ENCODE measurements at regions not wholly inside any gene's neighbourhood (a gene's known extent, or its start where the extent isn't known, plus 50 kb on each side); places are given as distances from the start of the nearest gene placed in this dataset.
A peak's percentile ranks its signal among the peaks of the same experiment; 100 is the strongest.
"Not testable (repeated sequence)": the region's sequence is repeated elsewhere in the genome, so short reads cannot be mapped to it uniquely, and the experiment has no call there.

DNA sequence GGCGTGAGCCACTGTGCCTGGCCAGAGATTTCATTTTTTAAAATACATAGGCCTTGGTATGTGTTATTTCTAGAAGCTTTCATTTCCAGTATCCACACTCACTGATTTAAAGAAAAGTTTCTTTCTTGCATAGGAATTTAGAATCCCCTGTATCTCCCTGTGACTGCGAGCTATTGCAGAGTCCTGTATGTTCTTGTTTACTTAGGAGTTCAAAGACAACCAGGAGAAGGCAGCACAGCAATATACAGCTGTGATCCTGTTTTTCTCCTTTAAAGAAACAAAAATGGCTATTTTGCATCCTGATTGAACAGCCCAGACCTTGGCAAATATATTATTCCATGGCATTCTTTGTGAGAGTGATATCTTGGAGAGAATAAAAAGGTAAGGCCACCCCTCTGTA lies 185.0 kb upstream of the COX10 start:
- H3K27ac ChIP-seq: no peak overlapping the region
- no peaks in the 10 kb centered on the region for H3K27me3 ChIP-seq
- no peak for DNase-seq
- H3K36me3 ChIP-seq: no peaks in the 10 kb centered on the region
- H3K4me1 ChIP-seq: no peaks in the 10 kb centered on the region
- H3K4me3 ChIP-seq: no peak overlapping the region
- no peaks in the 10 kb centered on the region for H3K9me3 ChIP-seq (replicated peaks)

DNA sequence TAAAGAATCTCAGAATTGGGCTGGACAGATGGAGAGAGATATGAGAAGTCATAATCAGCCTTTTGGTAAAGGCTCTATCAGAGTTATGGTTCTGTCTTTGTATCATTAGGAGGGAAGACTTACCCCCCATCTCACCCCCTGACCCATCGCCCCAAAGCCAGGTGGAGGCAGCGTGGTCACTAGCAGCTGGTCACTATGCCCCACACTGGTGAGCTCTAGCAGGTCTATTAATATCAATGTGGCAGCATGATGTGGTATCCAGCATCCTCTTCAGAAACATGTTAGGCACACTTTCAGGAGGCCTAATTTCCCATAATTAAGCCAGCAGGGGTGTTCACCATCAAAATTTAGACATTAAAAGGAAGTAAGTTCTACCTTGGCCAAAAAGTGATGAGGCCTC lies 183.8 kb upstream of the COX10 start:
- Histone ChIP-seq H3K36me3 (no peaks in the 10 kb centered on the region), H3K4me1 (no peaks in the 10 kb centered on the region), H3K27ac (no peak overlapping the region), H3K27me3 (no peaks in the 10 kb centered on the region), H3K4me3 (no peak overlapping the region), H3K9me3 (replicated peaks) (no peaks in the 10 kb centered on the region)
- DNase-seq: no peak

DNA sequence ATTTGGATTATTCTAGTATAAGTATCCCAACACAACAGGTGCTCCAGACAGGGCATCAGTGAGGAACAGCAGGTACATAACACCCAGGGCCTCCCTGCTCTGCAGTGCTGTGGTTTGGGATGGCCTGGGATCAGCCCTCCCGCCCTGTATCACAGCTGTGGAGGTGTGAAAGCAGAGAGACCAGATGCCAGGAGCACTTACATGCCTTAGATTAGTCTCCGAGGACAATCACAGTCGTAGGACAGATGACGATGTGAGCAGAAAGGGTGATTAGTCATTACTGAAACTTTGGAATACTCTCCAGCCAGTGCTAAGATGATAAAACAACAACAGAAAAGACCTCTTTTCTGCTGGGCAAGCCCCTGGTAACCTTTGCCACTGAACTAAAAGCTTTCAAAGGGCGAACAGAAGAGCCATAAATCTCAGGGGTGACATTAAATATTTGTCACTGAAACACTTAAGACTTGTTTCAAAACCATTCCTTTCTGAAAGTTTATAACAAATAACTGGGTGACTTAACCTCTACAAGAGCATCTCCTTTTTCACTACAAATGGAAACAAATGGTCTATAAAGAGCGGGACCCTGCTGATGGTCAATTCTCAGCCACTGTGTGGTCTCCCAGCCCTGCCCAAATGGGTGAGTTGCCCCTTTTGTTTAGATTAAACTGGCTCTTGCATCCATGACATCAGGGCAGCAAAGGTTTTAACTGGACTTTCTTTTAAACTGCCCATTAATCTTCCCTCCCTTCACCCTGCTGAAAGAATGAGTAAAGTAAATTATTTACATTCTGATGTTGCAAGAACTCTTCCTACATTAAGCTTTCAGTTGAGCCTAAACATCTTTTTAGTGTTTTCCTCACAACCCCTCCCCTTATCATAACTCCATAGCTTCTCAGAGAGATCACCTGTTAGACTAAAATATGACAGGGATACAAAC lies 183.1 kb upstream of the COX10 start:
- H3K9me3 ChIP-seq (replicated peaks): no peaks in the 10 kb centered on the region
- peak in 1 of 2 experiments; percentile 33 for DNase-seq
- no peaks in the 10 kb centered on the region for H3K36me3 ChIP-seq
- no peak overlapping the region for H3K4me3 ChIP-seq
- no peak overlapping the region for H3K27ac ChIP-seq
- H3K27me3 ChIP-seq: no peaks in the 10 kb centered on the region
- no peaks in the 10 kb centered on the region for H3K4me1 ChIP-seq

DNA sequence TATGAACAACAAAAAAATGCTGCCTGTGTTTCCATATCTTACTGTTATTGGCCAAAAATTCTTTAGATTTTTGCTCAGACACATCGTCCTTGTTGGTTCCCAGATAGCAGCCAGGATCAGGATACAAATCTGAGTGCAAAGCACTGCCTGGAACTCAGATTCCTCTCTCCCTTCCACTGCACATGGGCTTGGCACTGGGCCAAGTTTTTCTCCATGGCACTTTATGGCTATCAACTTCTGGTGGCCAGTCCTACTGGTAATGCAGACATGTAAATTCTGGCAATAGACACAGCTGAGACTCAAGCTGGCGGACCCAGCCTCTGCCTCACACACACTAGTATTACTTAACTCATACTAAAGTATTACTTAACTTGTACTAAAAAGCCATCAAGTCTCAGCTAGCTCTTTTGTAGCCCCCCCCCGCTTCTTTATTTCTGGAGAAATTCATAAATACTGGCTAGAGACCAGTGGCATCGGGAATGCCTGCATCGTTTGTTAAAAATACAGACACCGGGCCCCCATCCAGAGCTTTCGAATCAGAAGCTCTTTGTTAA lies 181.2 kb upstream of the COX10 start:
- peak; percentile 81 to 93 for DNase-seq
- Histone ChIP-seq H3K27me3 (no peaks in the 10 kb centered on the region), H3K36me3 (no peaks in the 10 kb centered on the region), H3K4me1 (no peaks in the 10 kb centered on the region), H3K4me3 (no peak overlapping the region), H3K27ac (no peak overlapping the region), H3K9me3 (replicated peaks) (no peaks in the 10 kb centered on the region)

DNA sequence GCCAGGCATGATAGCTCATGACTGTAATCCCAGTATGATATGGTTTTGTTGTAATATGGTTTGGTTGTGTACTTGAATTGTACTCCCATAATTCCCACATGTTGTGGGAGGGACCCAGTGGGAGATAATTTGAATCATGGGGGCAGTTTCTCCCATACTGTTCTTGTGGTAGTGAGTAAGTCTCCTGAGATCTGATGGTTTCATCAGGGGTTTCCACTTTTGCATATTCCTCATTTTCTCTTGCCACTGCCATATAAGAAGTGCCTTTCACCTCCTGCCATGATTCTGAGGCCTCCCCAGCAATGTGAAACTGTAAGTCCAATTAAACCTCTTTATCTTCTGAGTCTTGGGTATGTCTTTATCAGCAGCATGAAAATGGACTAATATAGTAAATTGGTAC lies 160.3 kb upstream of the COX10 start:
- H3K36me3 ChIP-seq; H3K9me3 ChIP-seq (replicated peaks); H3K27ac ChIP-seq; DNase-seq; H3K4me3 ChIP-seq; H3K27me3 ChIP-seq; H3K4me1 ChIP-seq: not testable (repeated sequence)

DNA sequence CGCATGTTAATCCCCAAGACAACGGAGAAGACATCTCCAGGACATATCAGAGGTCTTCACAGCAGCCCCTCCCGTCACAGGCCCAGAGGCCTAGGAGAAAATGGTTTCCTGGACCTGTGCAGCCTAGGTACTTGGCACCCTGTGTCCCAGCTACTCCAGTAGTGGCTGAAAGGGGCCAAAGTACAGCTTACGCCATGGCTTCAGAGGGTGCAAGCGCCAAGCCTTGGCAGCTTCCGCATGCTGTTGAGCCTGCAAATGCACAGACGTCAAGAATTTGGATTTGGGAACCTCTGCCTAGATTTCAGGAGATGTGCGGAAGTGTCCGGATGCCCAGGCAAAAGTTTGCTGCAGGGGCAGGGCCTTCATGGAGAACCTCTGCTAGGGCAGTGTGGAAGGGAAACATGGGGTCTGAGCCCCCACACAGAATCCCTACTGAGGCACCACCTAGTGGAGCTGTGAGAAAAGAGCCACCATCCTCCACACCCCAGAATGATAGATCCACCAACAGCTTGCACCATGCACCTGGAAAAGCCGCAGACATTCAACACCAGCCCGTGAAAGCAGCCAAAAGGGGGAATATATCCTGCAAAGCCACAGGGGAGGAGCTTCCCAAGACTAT lies 159.3 kb upstream of the COX10 start:
- no peak for DNase-seq
- no peak overlapping the region for H3K27ac ChIP-seq

DNA sequence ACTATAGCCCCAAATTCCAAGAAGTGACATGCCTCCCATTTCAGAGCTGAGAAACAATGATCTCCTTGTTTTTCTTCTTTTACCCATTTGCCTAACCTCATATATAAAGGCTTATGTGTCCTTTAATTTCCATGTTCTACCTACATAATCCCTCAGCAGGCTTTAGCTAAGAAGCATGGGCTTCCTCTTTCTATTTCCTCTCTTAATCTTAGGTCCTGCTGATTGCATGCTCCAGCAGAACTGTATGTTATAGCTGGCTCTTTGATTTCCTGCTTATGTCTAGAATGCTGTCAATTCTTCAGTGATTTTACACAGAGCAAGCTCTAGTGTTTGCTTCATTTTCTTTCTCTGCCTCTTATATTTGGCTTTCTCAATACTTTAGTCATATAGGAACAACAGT lies 151.7 kb upstream of the COX10 start:
- H3K27ac ChIP-seq: no peak overlapping the region
- no peak overlapping the region for H3K4me3 ChIP-seq
- DNase-seq: peak in 1 of 2 experiments; percentile 44
- peaks cover 15% of the 10 kb centered on the region for H3K4me1 ChIP-seq
- H3K9me3 ChIP-seq (replicated peaks): no peaks in the 10 kb centered on the region
- H3K27me3 ChIP-seq: no peaks in the 10 kb centered on the region
- H3K36me3 ChIP-seq: no peaks in the 10 kb centered on the region

More for the DNA sequence above, 159.3 kb upstream of the COX10 start:
- Histone ChIP-seq H3K27me3 (no peaks in the 10 kb centered on the region), H3K4me1 (no peaks in the 10 kb centered on the region), H3K4me3 (no peak overlapping the region), H3K9me3 (replicated peaks) (no peaks in the 10 kb centered on the region), H3K36me3 (no peaks in the 10 kb centered on the region)

DNA sequence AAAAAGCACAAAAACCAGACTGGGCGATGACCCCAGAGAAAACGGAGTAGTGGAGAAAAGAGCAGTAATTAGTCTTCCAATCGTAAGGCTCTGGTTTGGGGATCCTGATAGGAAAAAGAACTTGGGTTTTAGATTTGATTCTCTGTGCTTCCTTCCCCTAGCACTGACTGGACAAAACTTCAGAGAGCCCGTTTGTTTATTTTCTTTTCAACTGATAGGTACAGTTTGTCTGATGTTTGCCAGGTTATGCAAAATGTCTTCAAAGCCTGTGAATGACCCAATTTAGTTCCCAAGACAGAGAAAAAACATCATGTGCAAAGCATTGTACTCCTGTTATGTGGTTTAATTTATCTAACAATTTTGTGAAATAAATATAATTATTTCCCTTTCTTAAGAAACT lies 151.1 kb upstream of the COX10 start:
- H3K27me3 ChIP-seq: no peaks in the 10 kb centered on the region

DNA sequence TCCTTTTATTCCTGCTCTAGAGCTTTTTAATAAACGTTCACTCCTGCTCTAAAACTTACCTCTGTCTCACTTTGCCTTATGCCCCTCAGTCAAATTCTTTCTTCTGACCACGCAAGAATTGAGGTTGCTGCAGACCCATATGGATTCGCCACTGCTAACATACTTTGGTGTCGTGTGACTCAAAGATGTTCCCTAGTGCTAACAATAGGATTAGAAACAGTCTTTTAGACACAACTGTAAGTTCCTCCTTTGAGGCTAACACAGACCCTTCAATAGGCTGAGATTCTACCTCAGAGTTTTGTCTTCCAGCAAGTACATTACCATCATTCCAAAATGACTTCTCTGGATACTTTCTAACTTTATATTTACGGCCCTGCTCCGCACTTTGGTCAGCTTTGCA lies 149.5 kb upstream of the COX10 start:
- Histone ChIP-seq H3K27ac (no peak overlapping the region), H3K36me3 (no peaks in the 10 kb centered on the region), H3K9me3 (replicated peaks) (no peaks in the 10 kb centered on the region), H3K4me1 (peaks cover 15% of the 10 kb centered on the region), H3K4me3 (no peak overlapping the region), H3K27me3 (no peaks in the 10 kb centered on the region)
- peak in 1 of 2 experiments; percentile 70 for DNase-seq

More for the DNA sequence above, 151.1 kb upstream of the COX10 start:
- H3K36me3 ChIP-seq: no peaks in the 10 kb centered on the region
- DNase-seq: no peak
- no peak overlapping the region for H3K4me3 ChIP-seq
- no peaks in the 10 kb centered on the region for H3K9me3 ChIP-seq (replicated peaks)
- peaks cover 15% of the 10 kb centered on the region for H3K4me1 ChIP-seq
- H3K27ac ChIP-seq: no peak overlapping the region

DNA sequence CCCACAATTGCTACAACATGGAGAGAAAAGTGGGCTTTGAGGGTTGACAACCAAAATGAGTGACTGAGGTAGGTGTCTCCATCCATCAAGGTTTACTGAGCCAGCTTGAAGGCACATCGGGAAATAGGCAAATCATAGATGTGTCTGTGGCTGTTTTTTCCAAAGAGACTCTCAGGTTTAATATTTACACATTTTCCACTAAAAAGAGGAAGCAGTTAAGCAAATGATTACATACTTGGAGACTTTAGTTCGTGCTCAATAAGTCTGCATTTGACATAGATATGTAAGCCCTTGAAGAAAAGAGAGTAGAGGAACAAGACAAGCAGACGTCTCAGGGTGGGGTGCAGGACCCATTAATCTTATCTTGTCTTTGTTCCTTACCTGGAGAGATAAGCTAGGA lies 148.9 kb upstream of the COX10 start:
- no peak for DNase-seq
- Histone ChIP-seq H3K27me3 (no peaks in the 10 kb centered on the region), H3K36me3 (no peaks in the 10 kb centered on the region), H3K27ac (no peak overlapping the region), H3K4me3 (no peak overlapping the region), H3K4me1 (peaks cover 15% of the 10 kb centered on the region), H3K9me3 (replicated peaks) (no peaks in the 10 kb centered on the region)

DNA sequence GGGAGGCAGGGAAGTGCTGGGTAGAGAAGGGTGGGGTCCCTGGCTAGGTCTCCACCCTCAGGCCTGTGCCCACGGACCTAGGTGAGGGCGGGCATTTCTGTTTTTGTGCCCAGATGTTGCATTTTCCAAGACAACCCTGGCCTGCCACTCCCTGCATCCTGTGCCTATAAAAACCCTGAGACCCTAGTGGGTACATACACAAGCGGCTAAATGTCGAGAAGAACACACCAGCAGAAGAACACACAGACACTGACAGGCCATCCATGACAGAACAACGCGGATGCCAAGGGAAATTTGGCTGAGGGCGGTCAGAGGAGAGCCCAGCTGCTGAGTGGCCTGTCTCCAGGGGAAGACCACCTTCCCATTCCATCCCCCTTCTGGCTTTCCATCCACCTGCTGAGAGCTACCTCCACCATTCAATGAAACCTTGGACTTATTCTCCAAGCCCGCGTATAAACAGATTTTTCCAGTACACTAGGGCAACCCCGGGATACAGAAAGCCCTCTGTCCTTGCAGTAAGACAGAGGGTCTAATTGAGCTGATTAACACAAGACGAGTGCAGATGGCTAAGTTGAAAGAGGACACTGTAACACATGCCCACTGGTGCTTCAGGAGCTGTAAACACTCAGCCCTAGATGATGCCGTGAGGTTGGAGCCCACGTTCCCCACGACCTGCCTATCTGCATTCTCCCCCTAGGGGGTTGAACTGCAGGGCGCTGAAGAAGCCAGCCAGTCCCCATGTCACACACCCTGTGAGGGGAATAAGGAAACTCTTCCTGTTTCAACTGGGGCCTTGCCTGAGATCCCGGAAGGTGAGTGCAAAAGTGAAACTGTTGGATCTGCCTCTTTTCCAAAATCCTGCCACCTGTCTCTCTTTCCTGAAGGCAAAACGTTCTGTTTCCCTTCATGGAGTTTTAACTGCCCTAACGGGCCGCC lies 147.2 kb upstream of the COX10 start:
- Histone ChIP-seq H3K27me3 (no peaks in the 10 kb centered on the region), H3K36me3 (no peaks in the 10 kb centered on the region), H3K27ac (no peak overlapping the region), H3K9me3 (replicated peaks) (0 out of 2 replicates have a peak, but pooled peaks cover 4% of the 10 kb centered on the region), H3K4me3 (no peak overlapping the region), H3K4me1 (peaks cover 15% of the 10 kb centered on the region)
- no peak for DNase-seq

DNA sequence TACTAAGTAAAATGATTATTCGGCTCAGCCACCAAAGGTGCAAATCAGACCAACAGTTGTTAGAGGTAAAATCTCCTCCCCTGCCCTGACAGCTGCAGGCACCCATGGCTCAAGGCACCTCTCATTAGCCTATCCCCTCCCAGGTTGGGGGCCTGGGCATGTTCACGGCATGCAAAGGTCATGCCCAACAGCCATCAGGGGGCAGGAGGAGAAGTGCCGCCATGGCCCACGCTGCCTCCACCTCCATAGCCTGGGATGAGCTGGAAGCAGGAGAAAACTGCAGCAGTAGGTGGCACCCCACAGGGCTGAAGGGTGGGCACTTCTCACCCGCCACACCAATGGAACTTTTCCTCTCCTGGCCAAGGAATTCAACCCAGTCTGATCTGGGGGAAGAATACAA lies 146.4 kb upstream of the COX10 start:
- Histone ChIP-seq H3K4me1 (peaks cover 15% of the 10 kb centered on the region), H3K36me3 (no peaks in the 10 kb centered on the region), H3K27ac (no peak overlapping the region), H3K4me3 (no peak overlapping the region), H3K9me3 (replicated peaks) (0 out of 2 replicates have a peak, but pooled peaks cover 4% of the 10 kb centered on the region), H3K27me3 (no peaks in the 10 kb centered on the region)
- no peak for DNase-seq

DNA sequence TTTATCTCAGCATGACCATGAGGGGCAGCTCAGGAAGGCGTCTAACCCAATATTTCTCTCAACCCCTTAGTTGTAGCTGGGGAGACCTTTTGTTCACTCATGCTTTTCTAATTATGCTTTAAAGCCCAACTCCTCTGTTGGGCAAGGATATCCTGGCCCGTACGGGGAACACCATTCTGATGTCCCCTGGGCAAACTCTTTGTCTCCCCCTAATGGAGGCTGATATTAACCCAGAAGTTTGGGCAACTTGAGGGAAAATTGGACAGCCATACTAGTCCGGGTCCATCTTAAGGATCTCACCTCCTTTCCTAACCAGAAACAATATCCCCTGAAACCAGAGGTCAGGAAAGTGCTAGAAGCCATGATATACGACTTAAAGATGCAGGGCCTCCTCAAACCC lies 143.7 kb upstream of the COX10 start:
- Histone ChIP-seq H3K27me3 (no peaks in the 10 kb centered on the region), H3K9me3 (replicated peaks) (peaks cover 4% of the 10 kb centered on the region; the same call in 1 of the 2 replicates), H3K36me3 (no peaks in the 10 kb centered on the region), H3K4me3 (no peak overlapping the region), H3K27ac (no peak overlapping the region), H3K4me1 (peaks cover 12% of the 10 kb centered on the region)
- no peak for DNase-seq

DNA sequence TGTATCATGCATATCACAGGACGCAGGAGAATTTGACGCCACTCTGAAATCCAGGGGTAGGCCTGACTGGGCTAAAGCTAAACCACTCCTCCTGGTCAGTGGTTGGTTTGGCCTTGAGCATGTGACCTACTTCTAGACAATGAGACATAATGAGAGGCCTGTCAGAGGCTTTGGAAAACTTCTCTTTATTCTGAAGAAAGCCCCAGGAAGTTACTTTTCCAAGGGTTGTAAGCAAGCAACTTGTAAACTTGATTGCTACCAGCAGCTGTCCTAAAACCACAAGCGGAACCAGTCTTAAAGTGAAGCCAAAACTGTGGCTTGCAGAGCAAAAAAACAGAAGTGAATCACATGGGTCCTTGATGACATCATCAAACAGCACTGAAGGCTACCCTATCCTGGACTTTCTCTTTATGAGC lies 138.2 kb upstream of the COX10 start:
- DNase-seq: peak; percentile 99 to 100
- peak overlapping the region; percentile 65 for H3K27ac ChIP-seq
- H3K9me3 ChIP-seq (replicated peaks): no peaks in the 10 kb centered on the region; the same call in 1 of the 2 replicates
- H3K27me3 ChIP-seq: no peaks in the 10 kb centered on the region
- peak overlapping the region; percentile 41 for H3K4me3 ChIP-seq
- H3K4me1 ChIP-seq: peaks cover 23% of the 10 kb centered on the region
- no peaks in the 10 kb centered on the region for H3K36me3 ChIP-seq

Measured in SJCRH30 (cell line).